Natural killer cell (primary cell): ENCODE measurements at regions not wholly inside any gene's neighbourhood (a gene's known extent, or its start where the extent isn't known, plus 50 kb on each side); places are given as distances from the start of the nearest gene placed in this dataset.

ENCODE experiments used
- ATAC-seq, 3 donors: fragments of 150-1000 bp in 2 of 3; fragments of 200-7000 bp in 1 of 3; cut with Tn5 transposase; 1 replicate in 1 of 3; 2 replicates in 2 of 3; pipeline ENCODE4 v1.10.0; 2021; ENCODE audit warnings: mild to moderate bottlenecking in 2 of 3, moderate library complexity in 2 of 3
- DNase-seq, 2 donors: peaks; one replicate each; pipeline versions ENCODE4 v3.0.0 to v3.0.0-alpha.2; 2013 to 2021; ENCODE audit warnings: mixed read lengths in 1 of 2
- H3K27ac ChIP-seq: one replicate; pipeline ENCODE4 v1.5.1; 2013; ENCODE audit warnings: mild to moderate bottlenecking, low read length
- H3K27me3 ChIP-seq: one replicate; pipeline ENCODE4 v1.6.1; 2013; ENCODE audit warnings: low read length; ENCODE audit not compliant: control insufficient read depth, insufficient read depth
- H3K36me3 ChIP-seq: one replicate; pipeline ENCODE4 v1.6.1; 2013; ENCODE audit warnings: low read length; ENCODE audit not compliant: control insufficient read depth, insufficient read depth
- H3K4me1 ChIP-seq: one replicate; pipeline ENCODE4 v1.6.1; 2013; ENCODE audit warnings: low read length; ENCODE audit not compliant: control insufficient read depth, insufficient read depth
- H3K4me3 ChIP-seq: one replicate; pipeline ENCODE4 v1.5.1; 2013; ENCODE audit warnings: low read length
- H3K9me3 ChIP-seq: one replicate; pipeline ENCODE4 v1.6.1; 2013; ENCODE audit warnings: low read length; ENCODE audit not compliant: control insufficient read depth, insufficient read depth
- H3K27ac Mint-ChIP-seq, 2 donors: one replicate each; pipeline ENCODE4 v1.8.0; 2022; ENCODE audit warnings: mild to moderate bottlenecking in 2 of 2, mixed read lengths in 2 of 2, moderate library complexity in 1 of 2
- H3K27me3 Mint-ChIP-seq, 2 donors: one replicate each; pipeline ENCODE4 v1.8.0; 2022; ENCODE audit warnings: low read depth in 2 of 2, mixed read lengths in 2 of 2
- H3K36me3 Mint-ChIP-seq: one replicate; pipeline ENCODE4 v1.8.0; 2022; ENCODE audit warnings: mixed read lengths
- H3K4me1 Mint-ChIP-seq, 2 donors: one replicate each; pipeline ENCODE4 v1.8.0; 2022; ENCODE audit warnings: mixed read lengths in 2 of 2
- H3K4me3 Mint-ChIP-seq: one replicate; pipeline ENCODE4 v1.8.0; 2022; ENCODE audit warnings: mild to moderate bottlenecking, moderate library complexity, mixed read lengths
- H3K9me3 Mint-ChIP-seq, 2 donors: one replicate each; pipeline ENCODE4 v1.8.0; 2022; ENCODE audit warnings: mixed read lengths in 2 of 2
- WGBS: methylation state at CpG from one replicate; pipeline ENCODE4 v1.1.7; 2013; ENCODE audit warnings: missing lambda C conversion rate; ENCODE audit not compliant: insufficient coverage; 5-methylcytosine and 5-hydroxymethylcytosine counted together
- intact Hi-C: fragments of 100-400 bp; cut with micrococcal nuclease; formaldehyde crosslinking; loops from one replicate; pipeline ENCODE4 v1.14.2; 2022
- TF ChIP-seq, protein P1 (sequence below): fragments of 200-600 bp; IDR thresholded peaks from one replicate; pipeline ENCODE4 v1.8.0; 2022; ENCODE audit warnings: antibody characterized with exemption

DNA sequence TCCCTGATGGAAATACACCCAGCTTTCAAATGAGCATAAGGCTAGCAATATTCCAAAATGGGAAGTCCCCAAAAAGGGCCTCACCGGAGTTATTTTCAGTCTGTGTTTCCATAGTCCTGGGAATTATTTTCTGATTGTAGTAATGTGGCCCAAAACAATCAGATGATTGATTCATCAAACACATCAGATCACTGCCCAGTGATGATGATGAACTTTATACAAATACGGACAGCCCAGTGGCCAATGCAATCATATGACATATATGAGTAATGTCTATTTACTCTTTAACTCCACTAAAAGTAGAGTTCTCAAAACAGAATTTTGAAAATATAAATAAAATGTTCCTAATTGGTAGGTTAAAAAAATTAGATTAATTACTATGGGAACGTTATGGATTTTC, 467.8 kb downstream of the ZNF608 start:
- intact Hi-C loops, result no loop called here
- H3K27ac ChIP-seq, result no peak overlapping the region
- Mint-ChIP-seq H3K27me3 (no peaks in the 10 kb centered on the region), H3K9me3 (peaks cover 0 to 2% of the 10 kb centered on the region in 2 donors), H3K36me3 (no peaks in the 10 kb centered on the region), H3K4me1 (no peaks in the 10 kb centered on the region), H3K27ac (no peak overlapping the region), H3K4me3 (no peak overlapping the region)
- ATAC-seq, result no peak
- no peaks in the 10 kb centered on the region for H3K36me3 ChIP-seq
- WGBS, result 90% methylated on average over 1 of the region's 3 CpGs
- H3K27me3 ChIP-seq, result no peaks in the 10 kb centered on the region
- H3K4me1 ChIP-seq, result no peaks in the 10 kb centered on the region
- no peak for DNase-seq
- no peak overlapping the region for H3K4me3 ChIP-seq
- no peaks in the 10 kb centered on the region for H3K9me3 ChIP-seq
- TF ChIP-seq, protein P1, sequence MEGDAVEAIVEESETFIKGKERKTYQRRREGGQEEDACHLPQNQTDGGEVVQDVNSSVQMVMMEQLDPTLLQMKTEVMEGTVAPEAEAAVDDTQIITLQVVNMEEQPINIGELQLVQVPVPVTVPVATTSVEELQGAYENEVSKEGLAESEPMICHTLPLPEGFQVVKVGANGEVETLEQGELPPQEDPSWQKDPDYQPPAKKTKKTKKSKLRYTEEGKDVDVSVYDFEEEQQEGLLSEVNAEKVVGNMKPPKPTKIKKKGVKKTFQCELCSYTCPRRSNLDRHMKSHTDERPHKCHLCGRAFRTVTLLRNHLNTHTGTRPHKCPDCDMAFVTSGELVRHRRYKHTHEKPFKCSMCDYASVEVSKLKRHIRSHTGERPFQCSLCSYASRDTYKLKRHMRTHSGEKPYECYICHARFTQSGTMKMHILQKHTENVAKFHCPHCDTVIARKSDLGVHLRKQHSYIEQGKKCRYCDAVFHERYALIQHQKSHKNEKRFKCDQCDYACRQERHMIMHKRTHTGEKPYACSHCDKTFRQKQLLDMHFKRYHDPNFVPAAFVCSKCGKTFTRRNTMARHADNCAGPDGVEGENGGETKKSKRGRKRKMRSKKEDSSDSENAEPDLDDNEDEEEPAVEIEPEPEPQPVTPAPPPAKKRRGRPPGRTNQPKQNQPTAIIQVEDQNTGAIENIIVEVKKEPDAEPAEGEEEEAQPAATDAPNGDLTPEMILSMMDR, result no peak

DNA sequence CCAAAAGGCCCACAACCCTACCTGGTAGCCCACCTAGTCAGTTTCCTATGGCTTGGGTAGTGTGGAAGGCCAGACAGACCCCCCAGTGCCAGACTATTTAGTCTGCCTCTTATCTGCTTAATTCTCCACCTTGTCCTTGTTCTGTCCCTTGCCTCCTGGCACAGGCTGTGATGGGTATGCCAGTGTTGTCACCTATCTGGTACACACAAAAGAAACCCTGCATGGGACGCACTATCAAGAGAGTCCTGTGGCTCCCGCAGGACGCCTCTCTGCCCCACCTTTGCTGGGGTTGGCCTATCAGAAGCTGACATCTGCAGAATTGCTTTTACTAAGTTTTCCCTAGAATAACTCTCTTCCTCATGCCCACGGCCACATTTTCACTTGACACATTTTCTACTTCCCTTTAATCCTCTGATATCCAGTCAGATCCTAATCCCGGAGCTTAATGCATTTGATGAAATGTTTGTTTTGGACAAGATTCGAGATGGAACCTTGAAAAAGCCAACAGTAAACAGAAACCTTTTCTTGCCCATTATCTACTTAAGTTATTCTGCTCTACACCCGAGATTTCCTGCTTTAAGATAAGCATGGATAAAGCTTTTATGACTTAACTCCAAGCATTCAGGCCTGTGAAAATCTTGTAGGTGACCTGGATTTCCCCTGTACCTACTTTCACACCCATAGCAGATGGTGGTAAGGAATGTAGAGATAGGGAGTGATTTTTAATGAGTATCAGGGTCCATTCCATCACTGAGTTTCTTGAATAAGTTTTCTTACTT, 468.5 kb downstream of the ZNF608 start:
- Mint-ChIP-seq H3K4me3 (no peak overlapping the region), H3K36me3 (no peaks in the 10 kb centered on the region), H3K27ac (no peak overlapping the region), H3K9me3 (peaks cover 0 to under 1% of the 10 kb centered on the region in 2 donors), H3K27me3 (no peaks in the 10 kb centered on the region), H3K4me1 (no peaks in the 10 kb centered on the region)
- 73% methylated on average over 7 of the region's 7 CpGs for WGBS
- Histone ChIP-seq H3K4me3 (no peak overlapping the region), H3K36me3 (no peaks in the 10 kb centered on the region), H3K27me3 (no peaks in the 10 kb centered on the region), H3K27ac (no peak overlapping the region), H3K9me3 (no peaks in the 10 kb centered on the region), H3K4me1 (no peaks in the 10 kb centered on the region)
- TF ChIP-seq, protein P1, result no peak
- no peak for ATAC-seq
- no peak for DNase-seq
- intact Hi-C loops, result no loop called here

- intact Hi-C loops, result no loop called here
These were observed 470.3 kb downstream of the ZNF608 start for GRCh38 chr5:124276166-124276565.

More at GRCh38 chr5:124276166-124276565, 470.3 kb downstream of the ZNF608 start:
- no peaks in the 10 kb centered on the region for H3K36me3 ChIP-seq
- H3K4me3 Mint-ChIP-seq, result no peak overlapping the region
- no peak for DNase-seq
- 90% methylated on average over 1 of the region's 3 CpGs for whole genome bisulfite sequencing
- TF ChIP-seq, protein P1, result no peak
- H3K9me3 Mint-ChIP-seq, result no peaks in the 10 kb centered on the region
- H3K4me1 Mint-ChIP-seq, result no peaks in the 10 kb centered on the region
- no peaks in the 10 kb centered on the region for H3K36me3 Mint-ChIP-seq
- H3K27me3 Mint-ChIP-seq, result no peaks in the 10 kb centered on the region
- no peak overlapping the region for H3K27ac Mint-ChIP-seq
- H3K4me1 ChIP-seq, result no peaks in the 10 kb centered on the region
- no peak overlapping the region for H3K27ac ChIP-seq
- H3K27me3 ChIP-seq, result no peaks in the 10 kb centered on the region
- no peak for ATAC-seq
- no peak overlapping the region for H3K4me3 ChIP-seq
- no peaks in the 10 kb centered on the region for H3K9me3 ChIP-seq
